ENCODE measurements at regions not wholly inside any gene's neighbourhood (a gene's known extent, or its start where the extent isn't known, plus 50 kb on each side); places are given as distances from the start of the nearest gene placed in this dataset.
A peak's percentile ranks its signal among the peaks of the same experiment; 100 is the strongest.

DNA sequence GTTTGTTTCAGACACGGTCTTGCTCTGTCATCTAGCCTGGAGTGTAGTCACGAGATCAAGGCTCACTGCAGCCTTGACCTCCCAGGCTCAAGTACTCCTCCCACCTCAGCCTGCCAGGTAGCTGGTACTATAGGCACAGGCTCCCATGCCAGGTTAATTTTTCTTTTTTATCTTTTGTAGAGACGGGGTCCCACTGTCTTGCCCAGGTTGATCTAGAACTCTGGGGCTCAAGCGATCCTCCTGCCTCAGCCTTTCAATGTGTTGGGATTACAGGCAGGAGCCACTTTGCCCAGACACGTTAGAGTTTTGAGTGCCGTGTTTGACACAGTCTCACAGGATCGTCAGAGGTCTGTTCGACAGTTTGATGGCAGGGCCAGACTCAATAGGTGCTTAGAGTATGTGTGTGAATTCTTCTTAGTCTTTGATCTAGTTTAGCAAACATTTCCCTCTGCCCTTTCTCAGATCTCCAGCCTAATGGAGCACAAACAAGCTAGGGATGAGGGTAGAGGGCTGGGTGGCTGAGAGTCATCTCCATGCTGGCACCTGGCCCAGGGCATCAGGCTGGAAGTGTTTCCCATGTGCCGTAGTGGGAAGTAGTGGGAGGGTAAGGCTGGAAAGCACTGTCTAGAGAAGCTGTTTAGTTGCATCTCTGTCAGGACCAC, 66.1 kb upstream of the DLG1 start (continued):
- TF ChIP-seq, protein P1, sequence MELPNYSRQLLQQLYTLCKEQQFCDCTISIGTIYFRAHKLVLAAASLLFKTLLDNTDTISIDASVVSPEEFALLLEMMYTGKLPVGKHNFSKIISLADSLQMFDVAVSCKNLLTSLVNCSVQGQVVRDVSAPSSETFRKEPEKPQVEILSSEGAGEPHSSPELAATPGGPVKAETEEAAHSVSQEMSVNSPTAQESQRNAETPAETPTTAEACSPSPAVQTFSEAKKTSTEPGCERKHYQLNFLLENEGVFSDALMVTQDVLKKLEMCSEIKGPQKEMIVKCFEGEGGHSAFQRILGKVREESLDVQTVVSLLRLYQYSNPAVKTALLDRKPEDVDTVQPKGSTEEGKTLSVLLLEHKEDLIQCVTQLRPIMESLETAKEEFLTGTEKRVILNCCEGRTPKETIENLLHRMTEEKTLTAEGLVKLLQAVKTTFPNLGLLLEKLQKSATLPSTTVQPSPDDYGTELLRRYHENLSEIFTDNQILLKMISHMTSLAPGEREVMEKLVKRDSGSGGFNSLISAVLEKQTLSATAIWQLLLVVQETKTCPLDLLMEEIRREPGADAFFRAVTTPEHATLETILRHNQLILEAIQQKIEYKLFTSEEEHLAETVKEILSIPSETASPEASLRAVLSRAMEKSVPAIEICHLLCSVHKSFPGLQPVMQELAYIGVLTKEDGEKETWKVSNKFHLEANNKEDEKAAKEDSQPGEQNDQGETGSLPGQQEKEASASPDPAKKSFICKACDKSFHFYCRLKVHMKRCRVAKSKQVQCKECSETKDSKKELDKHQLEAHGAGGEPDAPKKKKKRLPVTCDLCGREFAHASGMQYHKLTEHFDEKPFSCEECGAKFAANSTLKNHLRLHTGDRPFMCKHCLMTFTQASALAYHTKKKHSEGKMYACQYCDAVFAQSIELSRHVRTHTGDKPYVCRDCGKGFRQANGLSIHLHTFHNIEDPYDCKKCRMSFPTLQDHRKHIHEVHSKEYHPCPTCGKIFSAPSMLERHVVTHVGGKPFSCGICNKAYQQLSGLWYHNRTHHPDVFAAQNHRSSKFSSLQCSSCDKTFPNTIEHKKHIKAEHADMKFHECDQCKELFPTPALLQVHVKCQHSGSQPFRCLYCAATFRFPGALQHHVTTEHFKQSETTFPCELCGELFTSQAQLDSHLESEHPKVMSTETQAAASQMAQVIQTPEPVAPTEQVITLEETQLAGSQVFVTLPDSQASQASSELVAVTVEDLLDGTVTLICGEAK (IDR thresholded peaks at IDR 0.05), result no peak
- TF ChIP-seq, protein P1 (CRISPR knock-in tag; IDR thresholded peaks at IDR 0.05), result no peak
- TF ChIP-seq RNF2 (conservative IDR thresholded peaks at IDR 0.05; ENCODE audit: low read depth) (no peak), FIP1L1 (IDR thresholded peaks at IDR 0.05; ENCODE audit: borderline replicate concordance, insufficient read depth, low read depth, low read length) (no peak), SP140L (CRISPR knock-in tag; IDR thresholded peaks at IDR 0.05; ENCODE audit: borderline replicate concordance) (no peak), MBD4 (IDR thresholded peaks at IDR 0.05; ENCODE audit: borderline replicate concordance, low read length) (no peak), ARID2 (CRISPR knock-in tag; IDR thresholded peaks at IDR 0.05; ENCODE audit: borderline replicate concordance) (0 out of 2 replicates have a peak, but pooled peaks have one; percentile 73), MAZ (IDR thresholded peaks at IDR 0.05; ENCODE audit: borderline replicate concordance, low read depth, low read length) (no peak), MAZ (CRISPR knock-in tag; IDR thresholded peaks at IDR 0.05; ENCODE audit: low read depth) (no peak), NCOA2 (CRISPR knock-in tag; IDR thresholded peaks at IDR 0.05) (peak; percentile 67), HDAC6 (IDR thresholded peaks at IDR 0.05; ENCODE audit: low read depth, low read length) (no peak), CBFB (CRISPR knock-in tag; IDR thresholded peaks at IDR 0.05) (no peak)
- TF ChIP-seq, protein P2, sequence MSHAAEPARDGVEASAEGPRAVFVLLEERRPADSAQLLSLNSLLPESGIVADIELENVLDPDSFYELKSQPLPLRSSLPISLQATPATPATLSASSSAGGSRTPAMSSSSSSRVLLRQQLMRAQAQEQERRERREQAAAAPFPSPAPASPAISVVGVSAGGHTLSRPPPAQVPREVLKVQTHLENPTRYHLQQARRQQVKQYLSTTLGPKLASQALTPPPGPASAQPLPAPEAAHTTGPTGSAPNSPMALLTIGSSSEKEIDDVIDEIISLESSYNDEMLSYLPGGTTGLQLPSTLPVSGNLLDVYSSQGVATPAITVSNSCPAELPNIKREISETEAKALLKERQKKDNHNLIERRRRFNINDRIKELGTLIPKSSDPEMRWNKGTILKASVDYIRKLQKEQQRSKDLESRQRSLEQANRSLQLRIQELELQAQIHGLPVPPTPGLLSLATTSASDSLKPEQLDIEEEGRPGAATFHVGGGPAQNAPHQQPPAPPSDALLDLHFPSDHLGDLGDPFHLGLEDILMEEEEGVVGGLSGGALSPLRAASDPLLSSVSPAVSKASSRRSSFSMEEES (CRISPR knock-in tag; IDR thresholded peaks at IDR 0.05), result peak; percentile 78
- TF ChIP-seq, protein P3, sequence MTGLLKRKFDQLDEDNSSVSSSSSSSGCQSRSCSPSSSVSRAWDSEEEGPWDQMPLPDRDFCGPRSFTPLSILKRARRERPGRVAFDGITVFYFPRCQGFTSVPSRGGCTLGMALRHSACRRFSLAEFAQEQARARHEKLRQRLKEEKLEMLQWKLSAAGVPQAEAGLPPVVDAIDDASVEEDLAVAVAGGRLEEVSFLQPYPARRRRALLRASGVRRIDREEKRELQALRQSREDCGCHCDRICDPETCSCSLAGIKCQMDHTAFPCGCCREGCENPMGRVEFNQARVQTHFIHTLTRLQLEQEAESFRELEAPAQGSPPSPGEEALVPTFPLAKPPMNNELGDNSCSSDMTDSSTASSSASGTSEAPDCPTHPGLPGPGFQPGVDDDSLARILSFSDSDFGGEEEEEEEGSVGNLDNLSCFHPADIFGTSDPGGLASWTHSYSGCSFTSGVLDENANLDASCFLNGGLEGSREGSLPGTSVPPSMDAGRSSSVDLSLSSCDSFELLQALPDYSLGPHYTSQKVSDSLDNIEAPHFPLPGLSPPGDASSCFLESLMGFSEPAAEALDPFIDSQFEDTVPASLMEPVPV (CRISPR knock-in tag; IDR thresholded peaks at IDR 0.05), result no peak
- TF ChIP-seq, protein P4, sequence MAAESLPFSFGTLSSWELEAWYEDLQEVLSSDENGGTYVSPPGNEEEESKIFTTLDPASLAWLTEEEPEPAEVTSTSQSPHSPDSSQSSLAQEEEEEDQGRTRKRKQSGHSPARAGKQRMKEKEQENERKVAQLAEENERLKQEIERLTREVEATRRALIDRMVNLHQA (CRISPR knock-in tag; IDR thresholded peaks at IDR 0.05), result no peak
- TF ChIP-seq, protein P5, sequence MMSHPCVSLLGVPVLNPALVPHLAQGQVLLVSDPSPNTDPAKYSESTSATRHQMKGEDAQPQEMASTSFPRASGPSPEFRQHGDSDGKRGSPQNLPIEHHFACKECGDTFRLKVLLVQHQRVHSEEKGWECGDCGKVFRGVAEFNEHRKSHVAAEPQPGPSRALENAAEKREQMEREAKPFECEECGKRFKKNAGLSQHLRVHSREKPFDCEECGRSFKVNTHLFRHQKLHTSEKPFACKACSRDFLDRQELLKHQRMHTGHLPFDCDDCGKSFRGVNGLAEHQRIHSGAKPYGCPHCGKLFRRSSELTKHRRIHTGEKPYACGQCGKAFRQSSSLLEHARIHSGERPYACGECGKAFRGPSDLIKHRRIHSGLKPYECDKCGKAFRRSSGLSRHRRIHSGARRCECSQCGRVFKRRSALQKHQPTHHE (CRISPR knock-in tag; IDR thresholded peaks at IDR 0.05; ENCODE audit: borderline replicate concordance), result no peak

Data from HepG2 (cell line).